SJSA1 (cell line): ENCODE measurements at regions not wholly inside any gene's neighbourhood (a gene's known extent, or its start where the extent isn't known, plus 50 kb on each side); places are given as distances from the start of the nearest gene placed in this dataset.
"Not testable (repeated sequence)": the region's sequence is repeated elsewhere in the genome, so short reads cannot be mapped to it uniquely, and the experiment has no call there.

Source experiments
- DNase-seq, 2 experiments: peaks; one replicate each; pipeline ENCODE4 v3.0.0-alpha.2; 2015 to 2020; ENCODE audit warnings: low spot score in 2 of 2, low read depth in 1 of 2
- H3K27ac ChIP-seq: fragments of 250-450 bp; sonication (Bioruptor Pico); 2 replicates; pipeline ENCODE4 v1.5.1; 2020; ENCODE audit warnings: mild to moderate bottlenecking, moderate library complexity
- H3K27me3 ChIP-seq: fragments of 250-450 bp; sonication (Bioruptor Pico); replicated peaks from 2 replicates; pipeline ENCODE4 v1.5.1; 2020; ENCODE audit warnings: mild to moderate bottlenecking, moderate library complexity
- H3K36me3 ChIP-seq: fragments of 250-450 bp; sonication (Bioruptor Pico); 2 replicates; pipeline ENCODE4 v1.5.1; 2020; ENCODE audit warnings: mild to moderate bottlenecking
- H3K4me1 ChIP-seq: fragments of 250-450 bp; sonication (Bioruptor Pico); replicated peaks from 2 replicates; pipeline ENCODE4 v1.6.1; 2021; ENCODE audit warnings: mild to moderate bottlenecking
- H3K4me3 ChIP-seq: fragments of 250-450 bp; sonication (Bioruptor Pico); 2 replicates; pipeline ENCODE4 v1.5.1; 2020; ENCODE audit warnings: mild to moderate bottlenecking
- H3K9me3 ChIP-seq: fragments of 250-450 bp; sonication (Bioruptor Pico); replicated peaks from 2 replicates; pipeline ENCODE4 v1.5.1; 2020; ENCODE audit warnings: mild to moderate bottlenecking

DNA sequence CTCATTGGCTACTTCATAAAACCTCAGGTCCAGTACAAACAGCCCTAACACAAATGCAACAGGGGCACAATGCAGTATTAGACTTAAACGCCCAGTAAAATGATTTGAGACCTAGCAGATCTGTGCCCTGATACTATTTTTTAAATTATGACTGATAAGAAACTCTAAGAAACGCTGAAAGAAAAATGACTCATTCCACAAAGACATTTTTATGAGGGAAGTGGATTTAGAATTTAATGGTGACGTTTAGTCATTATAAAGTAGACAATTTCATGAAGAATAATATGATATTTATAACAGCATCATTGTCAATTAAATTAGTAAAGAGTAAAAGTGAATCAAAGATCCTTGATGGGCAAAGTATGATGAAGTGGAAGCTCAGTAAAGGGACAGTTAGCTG is 80.4 kb upstream of the DHX40 start:
- H3K27me3 ChIP-seq: peaks cover 7% of the 10 kb centered on the region
- no peaks in the 10 kb centered on the region for H3K9me3 ChIP-seq
- no peak for DNase-seq
- H3K4me3 ChIP-seq: no peak overlapping the region
- H3K36me3 ChIP-seq: no peaks in the 10 kb centered on the region
- H3K4me1 ChIP-seq: no peaks in the 10 kb centered on the region
- no peak overlapping the region for H3K27ac ChIP-seq

DNA sequence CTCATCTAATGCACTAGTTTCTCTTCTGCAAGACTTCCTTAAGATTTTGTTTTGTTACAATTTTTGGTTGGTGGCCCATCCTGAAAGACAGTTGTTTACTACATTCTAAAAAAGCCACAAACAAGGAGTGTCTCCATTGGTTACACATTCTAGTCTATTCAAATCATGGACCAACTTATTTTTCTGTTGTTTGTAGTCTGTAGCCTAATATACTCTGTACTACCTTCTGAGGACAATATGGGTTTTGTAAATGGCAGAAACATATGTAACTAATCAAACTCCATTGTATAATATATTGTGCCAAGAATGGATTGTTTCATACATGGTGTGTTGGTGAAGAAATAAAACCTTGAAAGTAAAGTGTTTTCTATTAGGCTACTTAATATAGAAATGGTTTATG is 79.5 kb upstream of the DHX40 start:
- Histone ChIP-seq H3K4me3 (no peak overlapping the region), H3K36me3 (no peaks in the 10 kb centered on the region), H3K9me3 (no peaks in the 10 kb centered on the region), H3K27ac (no peak overlapping the region), H3K27me3 (peaks cover 7% of the 10 kb centered on the region), H3K4me1 (no peaks in the 10 kb centered on the region)
- DNase-seq: no peak

DNA sequence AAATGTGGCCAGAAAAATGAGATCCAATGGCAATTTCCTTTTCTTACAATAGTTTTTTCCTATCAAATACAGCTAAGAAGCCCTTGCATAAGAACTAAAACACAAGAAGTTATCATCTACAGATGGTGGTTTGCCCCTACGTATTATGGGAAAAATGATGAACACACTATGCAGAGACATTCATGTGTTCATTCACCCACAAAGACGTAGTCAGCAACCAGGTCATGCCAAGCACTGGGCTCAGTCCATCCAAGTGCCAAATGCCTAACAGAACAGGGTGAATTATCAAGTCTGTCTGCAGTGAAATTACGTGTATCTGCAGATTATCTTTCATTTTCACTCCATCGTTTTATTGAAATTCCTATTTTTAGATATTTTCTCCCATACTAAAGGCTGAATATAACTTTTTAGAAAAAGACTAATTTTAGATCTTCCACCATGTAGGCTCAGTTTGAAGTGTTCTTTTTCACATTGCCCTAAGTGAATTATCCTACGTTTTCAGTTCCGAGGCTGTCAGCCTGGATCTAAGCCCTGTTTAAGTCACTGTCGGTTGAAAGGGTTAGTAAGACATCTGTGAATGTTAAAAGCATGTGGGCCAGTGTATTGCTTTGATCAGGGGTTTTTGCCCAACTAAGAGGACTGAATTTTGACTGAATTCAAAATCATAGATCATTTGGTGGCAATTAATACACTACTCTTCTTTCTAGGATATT is 78.1 kb upstream of the DHX40 start:
- peak in 1 of 2 experiments; percentile 5 for DNase-seq
- no peak overlapping the region for H3K27ac ChIP-seq
- no peaks in the 10 kb centered on the region for H3K9me3 ChIP-seq
- H3K4me1 ChIP-seq: no peaks in the 10 kb centered on the region
- no peak overlapping the region for H3K4me3 ChIP-seq
- peaks cover 7% of the 10 kb centered on the region for H3K27me3 ChIP-seq
- no peaks in the 10 kb centered on the region for H3K36me3 ChIP-seq

DNA sequence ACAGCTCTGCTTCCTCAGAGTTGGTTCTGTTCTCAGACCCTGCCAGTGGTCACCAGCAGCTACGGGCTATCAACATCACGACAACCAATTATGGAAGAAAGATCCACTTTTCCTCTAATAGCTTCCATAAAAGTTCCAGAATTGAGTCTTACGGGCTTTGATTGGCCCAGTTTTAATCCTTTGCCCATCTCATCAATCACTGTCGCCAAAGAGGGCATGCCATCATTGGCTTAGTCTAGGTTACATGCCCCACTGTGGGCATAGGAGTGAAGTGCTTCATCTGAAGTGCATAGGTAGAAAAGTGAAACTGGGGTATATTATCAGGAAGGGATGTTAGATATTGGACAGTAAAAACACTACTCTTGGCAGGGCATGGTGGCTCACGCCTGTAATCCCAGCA is 76.6 kb upstream of the DHX40 start:
- DNase-seq: peak in 1 of 2 experiments; percentile 14
- Histone ChIP-seq H3K27me3 (peaks cover 7% of the 10 kb centered on the region), H3K36me3 (no peaks in the 10 kb centered on the region), H3K4me1 (no peaks in the 10 kb centered on the region), H3K27ac (no peak overlapping the region), H3K9me3 (no peaks in the 10 kb centered on the region), H3K4me3 (no peak overlapping the region)

DNA sequence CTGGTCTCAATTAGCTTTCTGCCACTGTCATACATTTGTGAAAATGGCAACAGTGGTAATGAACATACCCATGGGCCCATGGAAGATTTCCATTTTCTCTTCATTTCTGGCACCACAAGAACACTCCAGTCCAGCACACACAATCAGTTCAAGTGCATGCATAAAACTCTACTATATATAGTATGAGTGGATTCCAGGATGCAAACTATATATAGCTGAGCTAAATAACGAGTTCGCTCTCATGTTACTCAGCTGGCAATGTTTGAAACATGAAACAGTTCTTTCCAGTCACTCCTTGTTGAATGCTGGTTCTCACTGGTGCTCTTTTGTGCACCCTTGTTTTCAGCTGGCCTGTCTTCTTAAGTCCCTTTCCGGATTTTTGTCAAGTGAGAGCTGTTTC is 75.2 kb upstream of the DHX40 start:
- H3K27ac ChIP-seq: no peak overlapping the region
- no peak for DNase-seq
- H3K36me3 ChIP-seq: no peaks in the 10 kb centered on the region
- no peaks in the 10 kb centered on the region for H3K4me1 ChIP-seq
- H3K27me3 ChIP-seq: peaks cover 7% of the 10 kb centered on the region
- no peaks in the 10 kb centered on the region; the same call in 1 of the 2 replicates for H3K9me3 ChIP-seq
- H3K4me3 ChIP-seq: no peak overlapping the region

DNA sequence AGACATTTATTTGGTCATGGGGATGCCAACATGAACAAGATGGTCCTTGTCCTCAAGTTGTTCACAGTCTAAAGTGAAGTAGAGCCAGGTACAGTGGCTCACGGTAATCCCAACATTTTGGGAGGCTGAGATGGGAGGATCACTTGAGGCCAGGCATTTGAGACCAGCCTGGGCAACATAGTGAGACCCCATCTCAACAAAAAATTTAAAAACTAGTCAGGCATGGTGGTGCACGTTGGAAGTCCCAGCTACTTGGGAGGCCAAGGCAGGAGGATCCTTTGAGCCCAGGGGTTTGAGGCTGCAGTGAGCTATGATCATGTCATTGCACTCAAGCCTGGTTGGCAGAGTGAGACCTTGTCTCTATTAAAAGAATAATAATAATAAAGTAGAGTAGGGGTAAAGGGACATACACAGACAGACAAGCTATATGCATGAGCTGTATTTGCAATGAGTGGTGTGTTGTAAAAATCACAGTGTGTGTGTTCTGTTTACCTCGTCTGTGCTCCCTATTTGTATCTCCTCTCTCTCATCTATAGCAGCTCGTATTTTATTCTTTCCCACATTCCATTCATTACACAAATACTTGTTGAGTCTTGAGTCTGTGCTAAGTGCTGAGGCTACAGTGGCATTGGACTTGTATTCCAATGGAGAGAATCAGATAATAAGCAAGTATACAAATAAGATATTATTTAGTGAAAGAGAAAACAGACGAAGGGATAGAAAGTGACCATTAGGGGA is 73.9 kb upstream of the DHX40 start:
- peak in 1 of 2 experiments; percentile 12 for DNase-seq
- H3K4me1 ChIP-seq: no peaks in the 10 kb centered on the region

DNA sequence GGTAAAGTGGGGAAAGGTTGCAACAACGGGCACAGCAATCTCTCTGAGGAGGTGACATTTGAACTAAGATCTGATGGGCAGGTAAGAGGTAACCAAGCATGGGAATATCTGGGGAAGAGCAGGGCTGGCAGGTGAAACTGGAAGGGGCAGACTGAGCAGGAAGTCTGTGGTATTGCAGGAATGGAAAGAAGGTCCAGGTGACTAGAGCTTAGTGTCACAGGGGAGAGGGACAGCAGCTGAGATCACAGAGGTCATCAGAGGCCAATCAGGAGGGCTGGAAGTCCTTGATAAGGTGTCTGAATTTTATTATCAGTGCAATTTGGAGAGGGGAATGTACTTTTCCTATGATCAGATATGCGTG is 73.3 kb upstream of the DHX40 start:
- H3K36me3 ChIP-seq: no peaks in the 10 kb centered on the region
- H3K4me3 ChIP-seq: no peak overlapping the region
- no peak overlapping the region for H3K27ac ChIP-seq
- no peaks in the 10 kb centered on the region; the same call in 1 of the 2 replicates for H3K9me3 ChIP-seq
- no peaks in the 10 kb centered on the region for H3K4me1 ChIP-seq
- DNase-seq: peak in 1 of 2 experiments; percentile 9
- peaks cover 14% of the 10 kb centered on the region for H3K27me3 ChIP-seq

More for the DNA sequence above, 73.9 kb upstream of the DHX40 start:
- Histone ChIP-seq H3K27ac (no peak overlapping the region), H3K36me3 (no peaks in the 10 kb centered on the region), H3K27me3 (peaks cover 11% of the 10 kb centered on the region), H3K4me3 (no peak overlapping the region), H3K9me3 (no peaks in the 10 kb centered on the region; the same call in 1 of the 2 replicates)

DNA sequence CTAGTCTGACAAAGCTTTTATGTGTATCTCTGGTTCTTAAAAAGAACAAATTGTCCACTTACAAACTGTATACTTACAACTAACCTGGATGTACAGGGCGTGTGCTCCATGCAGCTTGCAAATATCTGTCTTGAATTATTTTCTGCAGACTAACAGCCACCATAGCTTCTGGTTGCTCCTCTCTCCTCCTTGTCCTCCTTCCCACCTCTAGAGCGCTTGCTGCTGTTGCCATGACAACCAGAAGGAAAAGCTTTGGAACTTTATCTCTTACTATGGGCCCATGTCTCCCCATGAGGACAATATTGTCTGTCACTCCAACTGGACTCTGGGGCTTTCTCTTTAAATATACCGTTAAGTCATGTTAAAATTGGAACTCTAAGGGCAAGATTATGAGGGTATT is 71.5 kb upstream of the DHX40 start:
- H3K27ac ChIP-seq: no peak overlapping the region
- H3K4me1 ChIP-seq: no peaks in the 10 kb centered on the region
- H3K9me3 ChIP-seq: no peaks in the 10 kb centered on the region; the same call in 1 of the 2 replicates
- no peak overlapping the region for H3K4me3 ChIP-seq
- DNase-seq: peak in 1 of 2 experiments; percentile 17
- no peaks in the 10 kb centered on the region for H3K36me3 ChIP-seq
- H3K27me3 ChIP-seq: peaks cover 14% of the 10 kb centered on the region

DNA sequence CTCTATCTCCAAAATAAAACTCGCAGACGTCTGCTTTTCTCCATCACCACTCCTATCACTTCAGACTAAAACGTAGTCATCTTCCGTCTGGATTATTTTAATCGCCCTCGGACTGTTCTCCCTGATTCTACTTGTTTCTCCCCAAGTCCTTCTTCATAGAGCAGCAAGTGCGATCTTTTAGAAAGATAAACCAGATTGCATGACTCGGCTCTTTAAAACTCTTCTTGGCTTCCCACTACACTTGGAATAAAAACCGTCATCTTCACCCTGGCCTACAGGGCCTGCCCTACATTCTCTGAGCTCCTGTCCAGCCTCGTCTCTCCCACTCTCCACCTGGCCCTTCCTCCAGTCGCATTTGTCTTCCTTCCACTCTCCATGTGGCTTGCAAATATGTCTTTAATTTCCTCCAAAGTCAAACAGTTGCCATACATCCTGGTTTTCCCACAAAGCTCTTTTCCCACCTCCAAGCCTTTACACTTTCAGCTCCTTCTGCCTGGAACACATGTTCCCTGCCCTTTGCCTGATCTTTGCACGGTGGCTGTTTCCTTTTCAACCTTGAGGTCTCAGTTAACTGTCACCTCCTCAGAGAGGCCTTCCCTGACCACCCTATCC is 70.5 kb upstream of the DHX40 start:
- DNase-seq: peak in 1 of 2 experiments; percentile 11

DNA sequence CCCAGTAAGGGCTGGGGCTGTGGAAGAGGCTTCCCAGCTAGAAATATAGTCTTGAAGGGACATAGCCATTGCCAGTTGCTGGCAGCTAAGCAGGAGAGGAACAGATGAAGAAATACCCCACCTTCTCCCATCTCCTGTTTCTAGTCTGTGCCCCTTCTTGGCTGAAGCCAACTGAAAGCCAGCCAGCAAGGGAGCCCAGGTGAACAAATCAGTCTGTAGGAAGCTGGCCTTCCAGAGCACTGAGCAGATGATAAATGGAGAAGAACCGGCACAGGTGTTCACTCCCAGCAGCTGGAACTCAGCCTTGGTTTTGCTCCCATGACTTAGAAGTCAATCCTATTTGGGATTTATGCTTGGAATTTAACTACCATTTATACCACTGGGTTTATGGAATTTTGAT is 69.2 kb upstream of the DHX40 start:
- Histone ChIP-seq H3K27ac (no peak overlapping the region), H3K4me3 (no peak overlapping the region), H3K9me3 (no peaks in the 10 kb centered on the region; the same call in 1 of the 2 replicates), H3K27me3 (peaks cover 18% of the 10 kb centered on the region), H3K36me3 (no peaks in the 10 kb centered on the region), H3K4me1 (no peaks in the 10 kb centered on the region)
- DNase-seq: peak in 1 of 2 experiments; percentile 22

More for the DNA sequence above, 70.5 kb upstream of the DHX40 start:
- Histone ChIP-seq H3K27me3 (peaks cover 18% of the 10 kb centered on the region), H3K36me3 (no peaks in the 10 kb centered on the region), H3K27ac (no peak overlapping the region), H3K9me3 (no peaks in the 10 kb centered on the region; the same call in 1 of the 2 replicates), H3K4me1 (no peaks in the 10 kb centered on the region), H3K4me3 (no peak overlapping the region)

DNA sequence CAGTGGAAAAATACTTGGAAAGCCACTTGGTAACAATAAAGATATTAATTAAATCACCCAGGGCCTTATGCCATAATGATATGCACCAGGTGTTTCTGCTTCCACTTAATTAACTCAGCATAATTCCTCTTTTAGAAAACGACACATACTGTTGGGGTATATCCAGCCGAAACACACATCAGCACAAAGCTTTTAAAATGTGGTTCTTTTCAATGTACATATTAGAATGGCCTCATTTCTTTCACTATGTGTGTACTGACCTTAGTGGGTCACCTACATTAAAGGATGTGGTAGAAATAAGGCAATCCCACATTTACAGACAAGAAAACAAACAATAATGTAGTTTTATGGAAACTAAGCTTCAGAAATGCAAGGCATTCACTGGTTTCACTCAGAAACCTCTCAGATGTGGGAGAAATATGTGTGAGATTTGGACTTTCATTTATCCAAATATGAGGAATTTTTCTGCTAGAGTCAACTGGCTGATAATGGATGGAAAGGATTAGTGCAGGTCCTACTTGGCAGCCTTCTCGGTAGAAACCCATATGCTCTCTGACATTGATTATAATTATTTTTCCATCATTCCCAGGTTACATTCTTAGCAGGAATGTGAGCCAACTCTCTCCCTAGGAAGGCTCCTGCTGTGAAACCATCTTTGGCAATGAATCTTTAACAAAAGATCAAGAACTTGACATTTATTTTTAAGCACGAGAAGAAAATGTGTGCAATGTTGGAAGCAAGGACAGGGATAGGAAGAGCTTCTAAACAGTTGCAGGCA is 66.7 kb upstream of the DHX40 start:
- Histone ChIP-seq H3K36me3 (no peaks in the 10 kb centered on the region), H3K27me3 (peaks cover 18% of the 10 kb centered on the region), H3K4me1 (no peaks in the 10 kb centered on the region), H3K27ac (no peak overlapping the region), H3K9me3 (no peaks in the 10 kb centered on the region; the same call in 1 of the 2 replicates), H3K4me3 (no peak overlapping the region)
- DNase-seq: no peak

DNA sequence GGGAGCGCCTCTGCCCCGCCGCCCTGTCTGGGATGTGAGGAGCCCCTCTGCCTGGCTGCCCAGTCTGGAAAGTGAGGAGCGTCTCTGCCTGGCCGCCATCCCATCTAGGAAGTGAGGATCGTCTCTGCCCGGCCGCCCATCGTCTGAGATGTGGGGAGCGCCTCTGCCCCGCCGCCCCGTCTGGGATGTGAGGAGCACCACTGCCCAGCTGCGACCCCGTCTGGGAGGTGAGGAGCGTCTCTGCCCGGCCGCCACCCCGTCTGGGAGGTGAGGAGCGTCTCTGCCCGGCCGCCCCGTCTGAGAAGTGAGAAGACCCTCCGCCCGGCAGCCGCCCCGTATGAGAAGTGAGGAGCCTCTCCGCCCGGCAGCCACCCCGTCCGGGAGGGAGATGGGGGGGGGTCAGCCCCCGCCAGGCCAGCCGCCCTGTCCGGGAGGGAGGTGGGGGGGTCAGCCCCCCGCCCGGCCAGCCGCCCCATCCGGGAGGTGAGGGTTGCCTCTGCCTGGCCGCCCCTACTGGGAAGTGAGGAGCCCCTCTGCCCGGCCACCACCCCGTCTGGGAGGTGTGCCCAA is 65.2 kb upstream of the DHX40 start:
- not testable (repeated sequence) for H3K27ac ChIP-seq

DNA sequence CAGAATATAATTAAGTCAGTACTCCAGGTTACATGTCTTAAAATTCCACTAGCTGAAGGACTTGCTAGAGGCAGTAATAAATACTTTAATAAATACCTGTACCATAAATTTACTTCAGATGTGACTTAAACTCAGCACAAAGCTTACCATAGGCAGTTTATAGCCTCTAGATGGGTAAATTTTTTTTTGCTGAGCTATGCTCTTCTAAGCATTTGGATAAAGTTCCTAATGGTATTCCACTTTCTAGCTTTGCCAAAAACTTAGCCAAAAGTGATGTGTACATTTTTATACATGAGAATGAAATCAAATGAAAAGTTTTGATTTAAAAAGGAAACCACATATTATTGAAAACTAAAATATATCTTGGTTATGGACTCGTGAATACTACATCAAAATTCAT is 63.7 kb upstream of the DHX40 start:
- Histone ChIP-seq H3K9me3 (no peaks in the 10 kb centered on the region), H3K27me3 (peaks cover 12% of the 10 kb centered on the region), H3K4me3 (no peak overlapping the region), H3K27ac (no peak overlapping the region), H3K36me3 (no peaks in the 10 kb centered on the region), H3K4me1 (no peaks in the 10 kb centered on the region)
- DNase-seq: no peak

More for the DNA sequence above, 65.2 kb upstream of the DHX40 start:
- not testable (repeated sequence) for H3K4me3 ChIP-seq, H3K9me3 ChIP-seq, H3K4me1 ChIP-seq, H3K36me3 ChIP-seq
- H3K27me3 ChIP-seq: peaks cover 18% of the 10 kb centered on the region
- peak in 1 of 2 experiments; percentile 33 for DNase-seq
